Vagina (tissue), 2 donors: ENCODE measurements at regions not wholly inside any gene's neighbourhood (a gene's known extent, or its start where the extent isn't known, plus 50 kb on each side); places are given as distances from the start of the nearest gene placed in this dataset.
"Not testable (repeated sequence)": the region's sequence is repeated elsewhere in the genome, so short reads cannot be mapped to it uniquely, and the experiment has no call there.

ENCODE experiments used
- POLR2A ChIP-seq, 2 donors: fragments of 450-650 bp; IDR thresholded peaks; one replicate each; pipeline ENCODE4 v1.6.1; 2017; ENCODE audit warnings: antibody characterized with exemption in 2 of 2, mild to moderate bottlenecking in 2 of 2, moderate library complexity in 2 of 2
- TF ChIP-seq, protein P1 (sequence below), 3 experiments: fragments of 450-650 bp in 2 of 3; fragments of 200-600 bp in 1 of 3; sonication (generic) in 1 of 3; IDR thresholded peaks; one replicate each; pipeline ENCODE4 v1.5.1; 2017 to 2019; ENCODE audit warnings: antibody characterized with exemption in 3 of 3, mild to moderate bottlenecking in 2 of 3, moderate library complexity in 2 of 3

DNA sequence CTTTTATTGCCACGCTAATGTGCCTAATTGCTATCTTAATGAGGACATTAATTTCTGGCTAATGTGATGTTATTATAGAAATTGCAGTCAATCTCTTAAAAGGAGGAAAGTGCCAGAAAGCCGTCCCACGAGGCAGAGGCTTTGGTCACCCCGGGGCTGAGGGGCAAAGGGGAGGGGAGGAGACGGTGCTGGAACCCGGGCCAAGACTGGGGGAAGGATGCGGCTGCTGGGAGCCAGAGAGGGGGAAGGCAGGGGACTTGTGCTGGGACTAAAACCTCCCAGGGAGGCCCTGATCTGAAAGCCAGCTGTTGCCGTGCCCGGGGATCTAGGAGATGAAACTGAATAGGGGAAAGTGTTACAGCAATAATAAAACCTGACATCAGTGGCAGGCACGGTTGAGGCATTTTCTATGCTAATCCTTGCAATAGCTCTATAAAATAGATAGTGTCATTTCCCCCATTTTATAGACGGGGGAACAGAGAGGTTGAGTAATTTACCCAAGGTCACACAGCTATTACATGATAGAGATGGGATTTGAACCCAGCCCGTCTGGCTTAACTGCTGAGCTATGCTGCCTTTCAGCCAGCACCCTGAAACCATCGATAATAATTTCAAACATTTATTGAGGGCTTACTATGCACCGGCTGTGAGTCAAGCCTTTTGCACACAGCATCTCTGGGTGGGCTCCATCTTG lies 83.2 kb upstream of the ADGRE5 start:
- TF ChIP-seq, protein P1, sequence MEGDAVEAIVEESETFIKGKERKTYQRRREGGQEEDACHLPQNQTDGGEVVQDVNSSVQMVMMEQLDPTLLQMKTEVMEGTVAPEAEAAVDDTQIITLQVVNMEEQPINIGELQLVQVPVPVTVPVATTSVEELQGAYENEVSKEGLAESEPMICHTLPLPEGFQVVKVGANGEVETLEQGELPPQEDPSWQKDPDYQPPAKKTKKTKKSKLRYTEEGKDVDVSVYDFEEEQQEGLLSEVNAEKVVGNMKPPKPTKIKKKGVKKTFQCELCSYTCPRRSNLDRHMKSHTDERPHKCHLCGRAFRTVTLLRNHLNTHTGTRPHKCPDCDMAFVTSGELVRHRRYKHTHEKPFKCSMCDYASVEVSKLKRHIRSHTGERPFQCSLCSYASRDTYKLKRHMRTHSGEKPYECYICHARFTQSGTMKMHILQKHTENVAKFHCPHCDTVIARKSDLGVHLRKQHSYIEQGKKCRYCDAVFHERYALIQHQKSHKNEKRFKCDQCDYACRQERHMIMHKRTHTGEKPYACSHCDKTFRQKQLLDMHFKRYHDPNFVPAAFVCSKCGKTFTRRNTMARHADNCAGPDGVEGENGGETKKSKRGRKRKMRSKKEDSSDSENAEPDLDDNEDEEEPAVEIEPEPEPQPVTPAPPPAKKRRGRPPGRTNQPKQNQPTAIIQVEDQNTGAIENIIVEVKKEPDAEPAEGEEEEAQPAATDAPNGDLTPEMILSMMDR (IDR thresholded peaks at IDR 0.05): not testable (repeated sequence)
- TF ChIP-seq POLR2A (IDR thresholded peaks at IDR 0.05): not testable (repeated sequence)
